ENCODE measurements at regions not wholly inside any gene's neighbourhood (a gene's known extent, or its start where the extent isn't known, plus 50 kb on each side); places are given as distances from the start of the nearest gene placed in this dataset.

DNA sequence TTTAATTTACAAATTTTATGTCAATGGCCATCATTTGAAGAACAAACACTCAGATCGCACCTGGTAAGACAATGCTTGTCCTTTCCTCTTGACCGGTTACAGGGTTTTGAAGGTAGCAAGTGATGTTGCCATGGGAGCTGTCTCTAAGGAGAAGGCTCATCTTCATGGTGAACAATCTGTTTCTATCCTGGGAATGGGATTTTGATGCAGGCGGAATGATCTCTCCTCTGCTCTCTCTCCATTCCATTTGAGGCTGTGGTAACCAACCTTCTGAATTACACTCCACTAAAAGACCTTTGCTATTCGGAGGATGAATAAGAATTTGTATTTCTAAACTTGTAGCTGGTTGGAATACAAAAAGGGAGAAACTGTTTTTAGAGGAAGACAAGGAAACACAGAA lies 57.9 kb upstream of the SLC5A9 start:
- H3K36me3 ChIP-seq (ENCODE audit: insufficient read depth) = no peaks in the 10 kb centered on the region
- no peak overlapping the region for H3K4me2 ChIP-seq
- H2AFZ ChIP-seq (ENCODE audit: low read depth) = no peak overlapping the region
- H3K27me3 ChIP-seq (ENCODE audit: insufficient read depth, low read depth) = no peaks in the 10 kb centered on the region
- H3K79me2 ChIP-seq (ENCODE audit: insufficient read depth, low read depth) = no peaks in the 10 kb centered on the region
- no peaks in the 10 kb centered on the region for H4K20me1 ChIP-seq (ENCODE audit: insufficient read depth)
- H3K27ac ChIP-seq = no peak overlapping the region
- no peaks in the 10 kb centered on the region for H3K4me1 ChIP-seq (ENCODE audit: low read depth, poor library complexity, severe bottlenecking)
- no peak overlapping the region for H3K4me3 ChIP-seq (IDR thresholded peaks at IDR 0.05; ENCODE audit: insufficient read depth, low read depth, low read length)
- no peak overlapping the region for H3K9ac ChIP-seq
- TF ChIP-seq, protein P1, sequence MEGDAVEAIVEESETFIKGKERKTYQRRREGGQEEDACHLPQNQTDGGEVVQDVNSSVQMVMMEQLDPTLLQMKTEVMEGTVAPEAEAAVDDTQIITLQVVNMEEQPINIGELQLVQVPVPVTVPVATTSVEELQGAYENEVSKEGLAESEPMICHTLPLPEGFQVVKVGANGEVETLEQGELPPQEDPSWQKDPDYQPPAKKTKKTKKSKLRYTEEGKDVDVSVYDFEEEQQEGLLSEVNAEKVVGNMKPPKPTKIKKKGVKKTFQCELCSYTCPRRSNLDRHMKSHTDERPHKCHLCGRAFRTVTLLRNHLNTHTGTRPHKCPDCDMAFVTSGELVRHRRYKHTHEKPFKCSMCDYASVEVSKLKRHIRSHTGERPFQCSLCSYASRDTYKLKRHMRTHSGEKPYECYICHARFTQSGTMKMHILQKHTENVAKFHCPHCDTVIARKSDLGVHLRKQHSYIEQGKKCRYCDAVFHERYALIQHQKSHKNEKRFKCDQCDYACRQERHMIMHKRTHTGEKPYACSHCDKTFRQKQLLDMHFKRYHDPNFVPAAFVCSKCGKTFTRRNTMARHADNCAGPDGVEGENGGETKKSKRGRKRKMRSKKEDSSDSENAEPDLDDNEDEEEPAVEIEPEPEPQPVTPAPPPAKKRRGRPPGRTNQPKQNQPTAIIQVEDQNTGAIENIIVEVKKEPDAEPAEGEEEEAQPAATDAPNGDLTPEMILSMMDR (conservative IDR thresholded peaks at IDR 0.05; ENCODE audit: low read depth, low read length) = no peak

DNA sequence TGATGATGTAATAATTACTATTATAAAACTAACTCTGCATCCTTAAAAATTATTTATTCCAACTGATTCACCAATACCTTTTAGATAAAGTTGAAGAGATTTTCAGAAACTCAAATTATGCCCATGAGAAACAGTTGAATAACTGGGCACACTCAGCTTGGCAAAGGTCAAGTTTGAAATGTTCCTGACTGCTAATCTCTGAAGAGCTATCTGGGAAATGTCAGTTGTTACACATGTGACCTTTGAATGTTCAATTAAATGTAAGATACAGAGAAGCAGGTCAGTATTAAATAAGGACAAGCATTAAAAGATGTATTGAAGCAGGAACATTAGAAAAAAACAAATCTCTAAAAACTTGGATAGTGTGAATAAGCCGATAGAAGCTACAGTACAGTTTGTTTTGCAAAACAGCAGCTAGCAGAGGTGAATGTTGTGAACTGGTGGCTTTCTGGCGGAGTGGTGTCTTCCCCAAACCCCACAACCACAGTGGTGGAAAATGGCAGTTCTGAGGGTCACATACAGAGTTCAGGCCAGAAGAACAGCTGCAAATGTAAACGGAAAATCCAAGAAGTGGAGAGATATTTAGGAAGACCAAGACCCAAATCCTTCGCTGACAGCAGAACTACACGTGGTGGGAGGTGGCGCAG lies 61.9 kb upstream of the SLC5A9 start:
- Histone ChIP-seq H3K27ac (no peak overlapping the region), H3K9ac (no peak overlapping the region), H3K4me3 (IDR thresholded peaks at IDR 0.05; ENCODE audit: insufficient read depth, low read depth, low read length) (no peak overlapping the region), H3K4me1 (ENCODE audit: low read depth, poor library complexity, severe bottlenecking) (no peaks in the 10 kb centered on the region), H3K27me3 (ENCODE audit: insufficient read depth, low read depth) (no peaks in the 10 kb centered on the region), H2AFZ (ENCODE audit: low read depth) (no peak overlapping the region), H3K4me2 (no peak overlapping the region), H3K79me2 (ENCODE audit: insufficient read depth, low read depth) (no peaks in the 10 kb centered on the region), H4K20me1 (ENCODE audit: insufficient read depth) (no peaks in the 10 kb centered on the region), H3K36me3 (ENCODE audit: insufficient read depth) (no peaks in the 10 kb centered on the region)
- TF ChIP-seq, protein P1 (conservative IDR thresholded peaks at IDR 0.05; ENCODE audit: low read depth, low read length) = no peak

DNA sequence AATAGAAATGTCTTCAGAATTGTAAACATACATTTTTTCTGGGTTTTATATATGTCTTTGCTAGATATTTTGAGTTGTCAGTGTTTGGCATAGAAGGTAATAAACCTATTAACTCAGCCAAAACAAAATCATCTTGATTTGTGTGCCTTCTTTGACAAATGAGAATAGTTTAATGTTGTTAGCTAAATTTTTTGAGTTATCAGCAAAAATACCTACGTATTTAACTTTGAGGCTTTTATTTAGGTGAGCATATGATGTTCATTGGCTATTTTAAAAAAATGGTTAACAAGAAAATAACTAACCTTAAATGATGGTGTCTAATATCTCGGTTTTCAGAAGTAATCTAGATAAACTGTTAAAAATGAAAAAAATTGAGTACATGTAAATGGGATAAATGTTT lies 83.2 kb upstream of the SLC5A9 start:
- H3K4me1 ChIP-seq (ENCODE audit: low read depth, poor library complexity, severe bottlenecking) = no peaks in the 10 kb centered on the region
- no peaks in the 10 kb centered on the region for H3K79me2 ChIP-seq (ENCODE audit: insufficient read depth, low read depth)
- no peaks in the 10 kb centered on the region for H3K36me3 ChIP-seq (ENCODE audit: insufficient read depth)
- H3K4me3 ChIP-seq (IDR thresholded peaks at IDR 0.05; ENCODE audit: insufficient read depth, low read depth, low read length) = no peak overlapping the region
- TF ChIP-seq, protein P1 (conservative IDR thresholded peaks at IDR 0.05; ENCODE audit: low read depth, low read length) = no peak
- no peak overlapping the region for H2AFZ ChIP-seq (ENCODE audit: low read depth)
- H3K27me3 ChIP-seq (ENCODE audit: insufficient read depth, low read depth) = no peaks in the 10 kb centered on the region
- H3K9ac ChIP-seq = no peak overlapping the region
- H3K27ac ChIP-seq = no peak overlapping the region
- no peaks in the 10 kb centered on the region for H4K20me1 ChIP-seq (ENCODE audit: insufficient read depth)
- no peak overlapping the region for H3K4me2 ChIP-seq

DNA sequence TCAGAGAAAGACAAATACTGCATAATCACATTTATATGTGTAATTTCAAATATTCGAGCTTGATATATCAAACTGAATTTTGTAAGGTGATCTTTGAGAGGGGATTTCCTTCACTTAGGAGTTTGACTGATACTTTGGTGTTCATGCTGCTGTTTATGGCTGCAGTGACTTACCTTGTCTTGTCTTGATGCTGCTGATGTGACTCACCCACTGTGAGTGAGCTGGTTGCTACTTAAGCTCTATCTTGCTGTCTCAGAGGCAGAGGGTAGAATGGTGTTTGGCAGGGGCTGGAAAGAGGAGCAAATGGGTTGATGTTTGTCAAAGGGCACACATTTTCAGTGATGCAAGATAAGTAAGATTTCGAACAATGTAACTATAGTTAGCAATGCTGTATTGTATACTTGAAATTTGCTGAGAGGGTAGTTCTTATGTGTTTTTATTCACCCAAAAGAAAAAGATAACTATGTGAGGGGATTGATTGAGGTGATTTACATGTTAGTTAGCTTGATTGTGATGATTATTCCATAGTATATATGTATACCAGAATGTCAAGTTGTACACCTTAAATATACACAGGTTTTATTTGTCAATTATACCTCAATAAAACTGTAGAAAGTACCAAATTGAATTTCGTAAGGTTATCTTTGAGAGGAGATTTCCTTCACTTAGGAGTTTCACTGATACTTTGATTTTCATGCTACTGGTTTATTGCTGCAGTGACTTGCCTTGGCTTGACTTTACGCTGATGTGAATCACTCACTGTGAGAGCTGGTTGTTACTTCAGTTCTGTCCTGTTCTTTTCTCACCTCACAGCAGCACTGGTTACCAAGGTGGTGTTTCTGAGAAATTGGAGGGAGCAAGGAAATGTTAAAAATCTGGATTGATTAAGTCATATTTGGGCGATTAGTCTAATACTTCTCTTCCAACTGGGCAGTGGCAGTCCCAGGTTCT lies 94.5 kb upstream of the SLC5A9 start:
- Histone ChIP-seq H3K4me3 (IDR thresholded peaks at IDR 0.05; ENCODE audit: insufficient read depth, low read depth, low read length) (no peak overlapping the region), H3K27me3 (ENCODE audit: insufficient read depth, low read depth) (no peaks in the 10 kb centered on the region), H3K27ac (no peak overlapping the region), H3K36me3 (ENCODE audit: insufficient read depth) (no peaks in the 10 kb centered on the region), H3K79me2 (ENCODE audit: insufficient read depth, low read depth) (no peaks in the 10 kb centered on the region), H3K4me1 (ENCODE audit: low read depth, poor library complexity, severe bottlenecking) (no peaks in the 10 kb centered on the region), H2AFZ (ENCODE audit: low read depth) (no peak overlapping the region), H4K20me1 (ENCODE audit: insufficient read depth) (no peaks in the 10 kb centered on the region), H3K4me2 (no peak overlapping the region), H3K9ac (no peak overlapping the region)
- TF ChIP-seq, protein P1 (conservative IDR thresholded peaks at IDR 0.05; ENCODE audit: low read depth, low read length) = no peak

Measured in KMS-11 (cell line).